WTC11 (cell line): ENCODE measurements at regions not wholly inside any gene's neighbourhood (a gene's known extent, or its start where the extent isn't known, plus 50 kb on each side); places are given as distances from the start of the nearest gene placed in this dataset.

Experiments
- ATAC-seq: fragments of 200-7000 bp; cut with Tn5 transposase; 2 replicates; pipeline ENCODE4 v1.10.0; 2021; ENCODE audit warnings: mild to moderate bottlenecking, moderate library complexity
- CTCF ChIA-PET: fragments of 300-600 bp; sonication (Branson Sonifier 250); formaldehyde crosslinking; loops from one replicate; lab custom pipeline; 2021; ENCODE audit warnings: antibody characterized with exemption; lab: Charles Lee
- POLR2A ChIA-PET: fragments of 350-600 bp; sonication (Branson Sonifier 250); formaldehyde crosslinking; loops from one replicate; lab custom pipeline; 2021; ENCODE audit warnings: antibody characterized with exemption; lab: Charles Lee
- DNase-seq: peaks from one replicate; pipeline ENCODE4 v3.0.0; 2021; ENCODE audit warnings: low spot score
- H3K27ac Mint-ChIP-seq: 2 replicates; pipeline ENCODE4 v1.8.0; 2021; ENCODE audit warnings: mixed read lengths
- H3K27me3 Mint-ChIP-seq: 2 replicates; pipeline ENCODE4 v1.8.0; 2021; ENCODE audit warnings: low read depth, mild to moderate bottlenecking, moderate library complexity, mixed read lengths
- H3K36me3 Mint-ChIP-seq: 2 replicates; pipeline ENCODE4 v1.8.0; 2021; ENCODE audit warnings: mixed read lengths
- H3K4me1 Mint-ChIP-seq: 2 replicates; pipeline ENCODE4 v1.8.0; 2022; ENCODE audit warnings: mixed read lengths
- H3K4me3 Mint-ChIP-seq: 2 replicates; pipeline ENCODE4 v1.8.0; 2021; ENCODE audit warnings: mild to moderate bottlenecking, moderate library complexity, mixed read lengths
- H3K9me3 Mint-ChIP-seq: 2 replicates; pipeline ENCODE4 v1.8.0; 2021; ENCODE audit warnings: mixed read lengths
- ESRRA ChIP-seq: sonication (generic); formaldehyde crosslinking; IDR thresholded peaks from 2 replicates; pipeline ENCODE4 v1.8.1; 2022; ENCODE audit warnings: mild to moderate bottlenecking, missing genetic modification reagents, borderline replicate concordance
- GABPB1 ChIP-seq: sonication (generic); formaldehyde crosslinking; IDR thresholded peaks from 2 replicates; pipeline ENCODE4 v1.8.1; 2023; ENCODE audit warnings: mild to moderate bottlenecking, missing genetic modification reagents
- GTF2I ChIP-seq: fragments of 250-450 bp; sonication (Bioruptor Pico); conservative IDR thresholded peaks from 2 replicates; pipeline ENCODE4 v1.4.0; 2021; ENCODE audit warnings: mild to moderate bottlenecking
- NR3C1 ChIP-seq: sonication (generic); formaldehyde crosslinking; conservative IDR thresholded peaks from 2 replicates; pipeline ENCODE4 v1.8.1; 2023; ENCODE audit warnings: low read depth, mild to moderate bottlenecking, missing genetic modification reagents
- PREB ChIP-seq: sonication (generic); formaldehyde crosslinking; IDR thresholded peaks from 2 replicates; pipeline ENCODE4 v1.8.1; 2022; ENCODE audit warnings: mild to moderate bottlenecking, missing genetic modification reagents, moderate library complexity, borderline replicate concordance
- SMAD4 ChIP-seq: sonication (generic); formaldehyde crosslinking; IDR thresholded peaks from 2 replicates; pipeline ENCODE4 v1.8.0; 2022; ENCODE audit warnings: mild to moderate bottlenecking, missing genetic modification reagents
- SOX15 ChIP-seq: fragments of 250-450 bp; sonication (Bioruptor Pico); IDR thresholded peaks from 2 replicates; pipeline ENCODE4 v1.9.0; 2021; ENCODE audit warnings: mild to moderate bottlenecking
- TEAD1 ChIP-seq: sonication (generic); formaldehyde crosslinking; IDR thresholded peaks from 2 replicates; pipeline ENCODE4 v1.8.0; 2022; ENCODE audit warnings: mild to moderate bottlenecking, missing genetic modification reagents
- TEAD4 ChIP-seq: sonication (generic); formaldehyde crosslinking; IDR thresholded peaks from 2 replicates; pipeline ENCODE4 v1.8.0; 2022; ENCODE audit warnings: mild to moderate bottlenecking, missing genetic modification reagents
- ZNF232 ChIP-seq: sonication (generic); formaldehyde crosslinking; IDR thresholded peaks from 2 replicates; pipeline ENCODE4 v1.8.0; 2022; ENCODE audit warnings: mild to moderate bottlenecking, missing genetic modification reagents
- ZSCAN18 ChIP-seq: fragments of 250-450 bp; sonication (Bioruptor Pico); IDR thresholded peaks from 2 replicates; pipeline ENCODE4 v2.1.2; 2022; ENCODE audit warnings: mild to moderate bottlenecking, moderate library complexity
- TF ChIP-seq, protein P1 (sequence below): fragments of 250-450 bp; sonication (Bioruptor Pico); IDR thresholded peaks from 2 replicates; pipeline ENCODE4 v1.9.0; 2021; ENCODE audit warnings: mild to moderate bottlenecking, borderline replicate concordance
- TF ChIP-seq, protein P2 (sequence below): sonication (generic); formaldehyde crosslinking; IDR thresholded peaks from 2 replicates; pipeline ENCODE4 v1.8.1; 2023; ENCODE audit warnings: mild to moderate bottlenecking, missing genetic modification reagents, borderline replicate concordance
- TF ChIP-seq, protein P3 (sequence below): sonication (generic); formaldehyde crosslinking; IDR thresholded peaks from 2 replicates; pipeline ENCODE4 v1.8.1; 2022; ENCODE audit warnings: low read depth, mild to moderate bottlenecking, moderate library complexity, missing genetic modification reagents, borderline replicate concordance

DNA sequence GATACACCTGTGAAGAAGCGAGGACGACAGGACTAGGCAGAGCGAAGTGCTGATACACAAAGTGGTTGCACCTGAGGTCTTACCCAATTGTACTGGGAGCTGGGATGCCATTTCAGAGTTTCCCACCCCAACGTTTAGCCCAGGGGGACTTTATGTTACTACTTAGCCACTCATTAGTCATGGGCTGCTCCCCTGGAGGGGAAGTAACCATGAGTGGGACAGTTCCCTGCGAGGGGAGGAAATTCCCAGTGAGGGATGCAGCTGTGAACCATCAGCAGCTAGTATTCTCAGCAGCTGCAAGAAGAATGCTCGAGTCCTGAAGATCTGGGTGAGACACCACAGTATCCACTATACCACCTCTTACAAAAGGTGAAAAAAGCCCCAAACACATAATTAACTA, 93.7 kb upstream of the ACTBL2 start:
- H3K36me3 Mint-ChIP-seq, result no peaks in the 10 kb centered on the region
- DNase-seq, result no peak
- CTCF ChIA-PET, result no interaction called here
- TF ChIP-seq ESRRA (no peak), GABPB1 (CRISPR knock-in tag) (no peak), TEAD4 (CRISPR knock-in tag) (no peak), ZNF232 (CRISPR knock-in tag) (no peak), SOX15 (CRISPR knock-in tag) (no peak)
- TF ChIP-seq, protein P1, sequence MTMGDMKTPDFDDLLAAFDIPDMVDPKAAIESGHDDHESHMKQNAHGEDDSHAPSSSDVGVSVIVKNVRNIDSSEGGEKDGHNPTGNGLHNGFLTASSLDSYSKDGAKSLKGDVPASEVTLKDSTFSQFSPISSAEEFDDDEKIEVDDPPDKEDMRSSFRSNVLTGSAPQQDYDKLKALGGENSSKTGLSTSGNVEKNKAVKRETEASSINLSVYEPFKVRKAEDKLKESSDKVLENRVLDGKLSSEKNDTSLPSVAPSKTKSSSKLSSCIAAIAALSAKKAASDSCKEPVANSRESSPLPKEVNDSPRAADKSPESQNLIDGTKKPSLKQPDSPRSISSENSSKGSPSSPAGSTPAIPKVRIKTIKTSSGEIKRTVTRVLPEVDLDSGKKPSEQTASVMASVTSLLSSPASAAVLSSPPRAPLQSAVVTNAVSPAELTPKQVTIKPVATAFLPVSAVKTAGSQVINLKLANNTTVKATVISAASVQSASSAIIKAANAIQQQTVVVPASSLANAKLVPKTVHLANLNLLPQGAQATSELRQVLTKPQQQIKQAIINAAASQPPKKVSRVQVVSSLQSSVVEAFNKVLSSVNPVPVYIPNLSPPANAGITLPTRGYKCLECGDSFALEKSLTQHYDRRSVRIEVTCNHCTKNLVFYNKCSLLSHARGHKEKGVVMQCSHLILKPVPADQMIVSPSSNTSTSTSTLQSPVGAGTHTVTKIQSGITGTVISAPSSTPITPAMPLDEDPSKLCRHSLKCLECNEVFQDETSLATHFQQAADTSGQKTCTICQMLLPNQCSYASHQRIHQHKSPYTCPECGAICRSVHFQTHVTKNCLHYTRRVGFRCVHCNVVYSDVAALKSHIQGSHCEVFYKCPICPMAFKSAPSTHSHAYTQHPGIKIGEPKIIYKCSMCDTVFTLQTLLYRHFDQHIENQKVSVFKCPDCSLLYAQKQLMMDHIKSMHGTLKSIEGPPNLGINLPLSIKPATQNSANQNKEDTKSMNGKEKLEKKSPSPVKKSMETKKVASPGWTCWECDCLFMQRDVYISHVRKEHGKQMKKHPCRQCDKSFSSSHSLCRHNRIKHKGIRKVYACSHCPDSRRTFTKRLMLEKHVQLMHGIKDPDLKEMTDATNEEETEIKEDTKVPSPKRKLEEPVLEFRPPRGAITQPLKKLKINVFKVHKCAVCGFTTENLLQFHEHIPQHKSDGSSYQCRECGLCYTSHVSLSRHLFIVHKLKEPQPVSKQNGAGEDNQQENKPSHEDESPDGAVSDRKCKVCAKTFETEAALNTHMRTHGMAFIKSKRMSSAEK (CRISPR knock-in tag), result no peak
- TF ChIP-seq, protein P2, sequence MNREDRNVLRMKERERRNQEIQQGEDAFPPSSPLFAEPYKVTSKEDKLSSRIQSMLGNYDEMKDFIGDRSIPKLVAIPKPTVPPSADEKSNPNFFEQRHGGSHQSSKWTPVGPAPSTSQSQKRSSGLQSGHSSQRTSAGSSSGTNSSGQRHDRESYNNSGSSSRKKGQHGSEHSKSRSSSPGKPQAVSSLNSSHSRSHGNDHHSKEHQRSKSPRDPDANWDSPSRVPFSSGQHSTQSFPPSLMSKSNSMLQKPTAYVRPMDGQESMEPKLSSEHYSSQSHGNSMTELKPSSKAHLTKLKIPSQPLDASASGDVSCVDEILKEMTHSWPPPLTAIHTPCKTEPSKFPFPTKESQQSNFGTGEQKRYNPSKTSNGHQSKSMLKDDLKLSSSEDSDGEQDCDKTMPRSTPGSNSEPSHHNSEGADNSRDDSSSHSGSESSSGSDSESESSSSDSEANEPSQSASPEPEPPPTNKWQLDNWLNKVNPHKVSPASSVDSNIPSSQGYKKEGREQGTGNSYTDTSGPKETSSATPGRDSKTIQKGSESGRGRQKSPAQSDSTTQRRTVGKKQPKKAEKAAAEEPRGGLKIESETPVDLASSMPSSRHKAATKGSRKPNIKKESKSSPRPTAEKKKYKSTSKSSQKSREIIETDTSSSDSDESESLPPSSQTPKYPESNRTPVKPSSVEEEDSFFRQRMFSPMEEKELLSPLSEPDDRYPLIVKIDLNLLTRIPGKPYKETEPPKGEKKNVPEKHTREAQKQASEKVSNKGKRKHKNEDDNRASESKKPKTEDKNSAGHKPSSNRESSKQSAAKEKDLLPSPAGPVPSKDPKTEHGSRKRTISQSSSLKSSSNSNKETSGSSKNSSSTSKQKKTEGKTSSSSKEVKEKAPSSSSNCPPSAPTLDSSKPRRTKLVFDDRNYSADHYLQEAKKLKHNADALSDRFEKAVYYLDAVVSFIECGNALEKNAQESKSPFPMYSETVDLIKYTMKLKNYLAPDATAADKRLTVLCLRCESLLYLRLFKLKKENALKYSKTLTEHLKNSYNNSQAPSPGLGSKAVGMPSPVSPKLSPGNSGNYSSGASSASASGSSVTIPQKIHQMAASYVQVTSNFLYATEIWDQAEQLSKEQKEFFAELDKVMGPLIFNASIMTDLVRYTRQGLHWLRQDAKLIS (CRISPR knock-in tag), result no peak
- TF ChIP-seq, all 79 proteins: peak for 0
- H3K9me3 Mint-ChIP-seq, result peaks cover 18% of the 10 kb centered on the region
- no peak for ATAC-seq
- no peaks in the 10 kb centered on the region; the same call in 1 of the 2 replicates for H3K27me3 Mint-ChIP-seq
- POLR2A ChIA-PET, result no interaction called here
- H3K4me3 Mint-ChIP-seq, result no peak overlapping the region
- peaks cover 4% of the 10 kb centered on the region for H3K4me1 Mint-ChIP-seq
- H3K27ac Mint-ChIP-seq, result no peak overlapping the region

- no peak overlapping the region for H3K4me3 Mint-ChIP-seq
- TF ChIP-seq GTF2I (CRISPR knock-in tag) (no peak), NR3C1 (CRISPR knock-in tag) (no peak), SMAD4 (CRISPR knock-in tag) (no peak), PREB (CRISPR knock-in tag) (no peak), ZSCAN18 (CRISPR knock-in tag) (no peak), TEAD1 (CRISPR knock-in tag) (no peak)
- TF ChIP-seq, protein P3, sequence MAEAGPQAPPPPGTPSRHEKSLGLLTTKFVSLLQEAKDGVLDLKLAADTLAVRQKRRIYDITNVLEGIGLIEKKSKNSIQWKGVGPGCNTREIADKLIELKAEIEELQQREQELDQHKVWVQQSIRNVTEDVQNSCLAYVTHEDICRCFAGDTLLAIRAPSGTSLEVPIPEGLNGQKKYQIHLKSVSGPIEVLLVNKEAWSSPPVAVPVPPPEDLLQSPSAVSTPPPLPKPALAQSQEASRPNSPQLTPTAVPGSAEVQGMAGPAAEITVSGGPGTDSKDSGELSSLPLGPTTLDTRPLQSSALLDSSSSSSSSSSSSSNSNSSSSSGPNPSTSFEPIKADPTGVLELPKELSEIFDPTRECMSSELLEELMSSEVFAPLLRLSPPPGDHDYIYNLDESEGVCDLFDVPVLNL (CRISPR knock-in tag), result no peak
- CTCF ChIA-PET, result no interaction called here
- no peaks in the 10 kb centered on the region for H3K36me3 Mint-ChIP-seq
- peaks cover 4% of the 10 kb centered on the region for H3K4me1 Mint-ChIP-seq
- no peak for DNase-seq
- peaks cover 16% of the 10 kb centered on the region for H3K9me3 Mint-ChIP-seq
- H3K27me3 Mint-ChIP-seq, result no peaks in the 10 kb centered on the region; the same call in 1 of the 2 replicates
- no peak overlapping the region for H3K27ac Mint-ChIP-seq
- POLR2A ChIA-PET, result no interaction called here
- ATAC-seq, result peak; percentile 72
Measured at GRCh38 chr5:57575839-57576238, 93.2 kb upstream of the ACTBL2 start.
